ENCODE measurements at regions not wholly inside any gene's neighbourhood (a gene's known extent, or its start where the extent isn't known, plus 50 kb on each side); places are given as distances from the start of the nearest gene placed in this dataset.

- TF ChIP-seq TAF1 (IDR thresholded peaks at IDR 0.05; ENCODE audit: borderline replicate concordance, low read depth, low read length), result no peak
- TF ChIP-seq POLR2AphosphoS5 (IDR thresholded peaks at IDR 0.05; ENCODE audit: low read depth, low read length), result no peak
- TF ChIP-seq POLR2A (IDR thresholded peaks at IDR 0.05; ENCODE audit: low read depth, low read length), result no peak
- FAIRE-seq (no peak), DNase-seq (ENCODE audit: insufficient read length) (no peak)
Observed at GRCh38 chr1:208449951-208450350, 205.8 kb upstream of the PLXNA2 start.

GRCh38 chr1:208450958-208451357 is 206.8 kb upstream of the PLXNA2 start:
- TF ChIP-seq POLR2AphosphoS5 (IDR thresholded peaks at IDR 0.05; ENCODE audit: low read depth, low read length), result no peak
- TF ChIP-seq TAF1 (IDR thresholded peaks at IDR 0.05; ENCODE audit: borderline replicate concordance, low read depth, low read length), result no peak
- TF ChIP-seq POLR2A (IDR thresholded peaks at IDR 0.05; ENCODE audit: low read depth, low read length), result no peak
- DNase-seq (ENCODE audit: insufficient read length) (no peak), FAIRE-seq (no peak)

- TF ChIP-seq POLR2A (IDR thresholded peaks at IDR 0.05; ENCODE audit: low read depth, low read length) (no peak), TAF1 (IDR thresholded peaks at IDR 0.05; ENCODE audit: borderline replicate concordance, low read depth, low read length) (no peak), POLR2AphosphoS5 (IDR thresholded peaks at IDR 0.05; ENCODE audit: low read depth, low read length) (no peak)
- DNase-seq (ENCODE audit: insufficient read length) (no peak), FAIRE-seq (no peak)
Observed at GRCh38 chr1:208455821-208456220, 211.6 kb upstream of the PLXNA2 start.

- FAIRE-seq, result no peak
- DNase-seq (ENCODE audit: insufficient read length), result no peak
- TF ChIP-seq POLR2A (IDR thresholded peaks at IDR 0.05; ENCODE audit: low read depth, low read length) (no peak), POLR2AphosphoS5 (IDR thresholded peaks at IDR 0.05; ENCODE audit: low read depth, low read length) (no peak), TAF1 (IDR thresholded peaks at IDR 0.05; ENCODE audit: borderline replicate concordance, low read depth, low read length) (no peak)
Observed at GRCh38 chr1:208456487-208456886, 212.3 kb upstream of the PLXNA2 start.

GRCh38 chr1:208460823-208461222 is 216.6 kb upstream of the PLXNA2 start:
- DNase-seq (ENCODE audit: insufficient read length) (no peak), FAIRE-seq (no peak)
- TF ChIP-seq TAF1 (IDR thresholded peaks at IDR 0.05; ENCODE audit: borderline replicate concordance, low read depth, low read length), result no peak

GRCh38 chr1:208461680-208462079 is 217.5 kb upstream of the PLXNA2 start:
- no peak for DNase-seq (ENCODE audit: insufficient read length)
- no peak for TF ChIP-seq POLR2AphosphoS5 (IDR thresholded peaks at IDR 0.05; ENCODE audit: low read depth, low read length)
- TF ChIP-seq POLR2A (IDR thresholded peaks at IDR 0.05; ENCODE audit: low read depth, low read length), result no peak
- no peak for TF ChIP-seq TAF1 (IDR thresholded peaks at IDR 0.05; ENCODE audit: borderline replicate concordance, low read depth, low read length)
- FAIRE-seq, result peak; percentile 5

- DNase-seq (ENCODE audit: insufficient read length) (no peak), FAIRE-seq (no peak)
- TF ChIP-seq TAF1 (IDR thresholded peaks at IDR 0.05; ENCODE audit: borderline replicate concordance, low read depth, low read length) (no peak), POLR2AphosphoS5 (IDR thresholded peaks at IDR 0.05; ENCODE audit: low read depth, low read length) (no peak), POLR2A (IDR thresholded peaks at IDR 0.05; ENCODE audit: low read depth, low read length) (no peak)
Observed at GRCh38 chr1:208462761-208463160, 218.6 kb upstream of the PLXNA2 start.

GRCh38 chr1:208465266-208465665 is 221.1 kb upstream of the PLXNA2 start:
- TF ChIP-seq POLR2A (IDR thresholded peaks at IDR 0.05; ENCODE audit: low read depth, low read length) (no peak), TAF1 (IDR thresholded peaks at IDR 0.05; ENCODE audit: borderline replicate concordance, low read depth, low read length) (no peak), POLR2AphosphoS5 (IDR thresholded peaks at IDR 0.05; ENCODE audit: low read depth, low read length) (no peak)
- FAIRE-seq, result no peak
- no peak for DNase-seq (ENCODE audit: insufficient read length)

- TF ChIP-seq TAF1 (IDR thresholded peaks at IDR 0.05; ENCODE audit: borderline replicate concordance, low read depth, low read length) (no peak), POLR2AphosphoS5 (IDR thresholded peaks at IDR 0.05; ENCODE audit: low read depth, low read length) (no peak), POLR2A (IDR thresholded peaks at IDR 0.05; ENCODE audit: low read depth, low read length) (no peak)
- DNase-seq (ENCODE audit: insufficient read length) (no peak), FAIRE-seq (no peak)
Observed at GRCh38 chr1:208465786-208466590, 221.8 kb upstream of the PLXNA2 start.

GRCh38 chr1:208467151-208467780 is 223.1 kb upstream of the PLXNA2 start:
- no peak for FAIRE-seq
- no peak for TF ChIP-seq TAF1 (IDR thresholded peaks at IDR 0.05; ENCODE audit: borderline replicate concordance, low read depth, low read length)
- no peak for TF ChIP-seq POLR2A (IDR thresholded peaks at IDR 0.05; ENCODE audit: low read depth, low read length)
- TF ChIP-seq POLR2AphosphoS5 (IDR thresholded peaks at IDR 0.05; ENCODE audit: low read depth, low read length), result no peak

GRCh38 chr1:208475449-208475848 is 231.3 kb upstream of the PLXNA2 start:
- DNase-seq (ENCODE audit: insufficient read length) (no peak), FAIRE-seq (no peak)
- TF ChIP-seq POLR2AphosphoS5 (IDR thresholded peaks at IDR 0.05; ENCODE audit: low read depth, low read length), result no peak
- TF ChIP-seq POLR2A (IDR thresholded peaks at IDR 0.05; ENCODE audit: low read depth, low read length), result no peak
- no peak for TF ChIP-seq TAF1 (IDR thresholded peaks at IDR 0.05; ENCODE audit: borderline replicate concordance, low read depth, low read length)

More at GRCh38 chr1:208467151-208467780, 223.1 kb upstream of the PLXNA2 start:
- DNase-seq (ENCODE audit: insufficient read length), result no peak

Data from GM12892 (cell line).